ENCODE measurements at regions not wholly inside any gene's neighbourhood (a gene's known extent, or its start where the extent isn't known, plus 50 kb on each side); places are given as distances from the start of the nearest gene placed in this dataset.

GRCh38 chr1:29550119-29550841 is 314.0 kb downstream of the PTPRU start:
- TF ChIP-seq POLR2A (IDR thresholded peaks at IDR 0.05; ENCODE audit: low read depth, low read length) (no peak), POLR2AphosphoS5 (IDR thresholded peaks at IDR 0.05; ENCODE audit: low read depth, low read length) (no peak)
